HG02623 (cell line): ENCODE measurements at regions not wholly inside any gene's neighbourhood (a gene's known extent, or its start where the extent isn't known, plus 50 kb on each side); places are given as distances from the start of the nearest gene placed in this dataset.
"Not testable (repeated sequence)": the region's sequence is repeated elsewhere in the genome, so short reads cannot be mapped to it uniquely, and the experiment has no call there.

ENCODE experiments used
- ATAC-seq: cut with Tn5 transposase; IDR thresholded peaks from one replicate; pipeline ENCODE4 v1.9.1; 2021; ENCODE audit warnings: moderate library complexity; ENCODE audit not compliant: unreplicated experiment

DNA sequence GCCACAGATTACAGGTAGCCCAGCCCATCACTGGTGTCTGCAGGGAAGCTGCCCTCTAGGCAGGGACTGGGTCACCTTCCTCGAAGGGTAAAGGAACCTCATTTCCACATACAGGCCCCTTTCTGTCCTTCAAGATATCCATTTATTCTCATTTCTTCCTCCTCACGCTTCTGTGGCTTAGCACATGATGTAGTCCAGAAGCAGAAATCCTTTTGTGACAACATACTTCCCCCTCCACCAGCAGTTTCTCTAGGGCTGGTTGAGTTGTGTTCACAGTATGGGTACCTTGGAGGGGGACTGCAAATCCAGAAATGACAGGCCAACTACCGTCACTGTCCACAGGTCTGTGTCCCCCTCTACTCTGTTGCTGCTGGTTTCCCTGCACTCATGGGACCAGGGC, 364.9 kb downstream of the ANAPC1 start:
- ATAC-seq, result no peak

DNA sequence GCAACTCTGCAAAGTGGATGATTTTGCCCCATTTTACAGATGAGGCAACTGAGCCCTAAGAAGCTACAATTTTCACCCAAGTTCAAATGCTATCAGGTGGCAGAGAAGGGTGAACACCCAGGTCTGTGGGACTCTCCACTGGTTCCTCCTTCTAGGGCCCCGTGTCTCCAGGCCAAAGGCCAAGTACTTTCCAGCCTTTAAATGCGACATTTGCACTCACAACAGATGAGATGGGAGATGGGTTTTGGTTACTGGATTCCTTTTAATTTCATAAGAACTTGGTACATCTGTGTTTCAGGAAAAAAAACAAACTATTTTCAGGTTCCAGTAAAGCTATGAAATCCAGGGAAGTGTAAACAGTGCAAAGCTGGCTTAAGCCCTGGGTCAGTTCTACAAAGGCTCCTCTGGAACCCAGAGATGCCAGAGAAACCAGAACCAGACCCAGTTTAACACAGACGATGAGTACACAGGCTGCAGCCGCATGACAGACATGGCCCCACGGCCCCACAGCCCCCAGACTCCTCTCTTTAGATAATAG, 361.7 kb downstream of the ANAPC1 start:
- ATAC-seq, result no peak

DNA sequence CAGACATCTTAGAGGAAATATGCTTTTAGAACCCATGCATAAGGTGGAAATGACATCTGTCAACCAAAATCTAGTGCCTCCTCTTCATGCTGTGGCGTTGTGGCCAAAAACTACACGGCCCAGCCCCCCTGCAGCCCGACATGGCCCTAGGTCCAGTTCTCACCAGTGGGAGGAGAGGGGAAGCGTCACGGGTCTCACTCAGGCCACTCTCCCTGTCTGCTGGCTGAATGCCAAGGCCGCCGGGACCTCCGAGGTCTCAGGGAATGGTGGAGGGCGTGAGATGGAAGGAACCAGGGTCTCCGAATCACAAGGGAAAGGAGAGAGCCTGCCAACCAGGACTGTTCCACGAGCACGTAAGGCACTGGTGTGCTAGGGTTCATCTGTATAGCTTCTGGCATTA, 361.0 kb downstream of the ANAPC1 start:
- no peak for ATAC-seq

DNA sequence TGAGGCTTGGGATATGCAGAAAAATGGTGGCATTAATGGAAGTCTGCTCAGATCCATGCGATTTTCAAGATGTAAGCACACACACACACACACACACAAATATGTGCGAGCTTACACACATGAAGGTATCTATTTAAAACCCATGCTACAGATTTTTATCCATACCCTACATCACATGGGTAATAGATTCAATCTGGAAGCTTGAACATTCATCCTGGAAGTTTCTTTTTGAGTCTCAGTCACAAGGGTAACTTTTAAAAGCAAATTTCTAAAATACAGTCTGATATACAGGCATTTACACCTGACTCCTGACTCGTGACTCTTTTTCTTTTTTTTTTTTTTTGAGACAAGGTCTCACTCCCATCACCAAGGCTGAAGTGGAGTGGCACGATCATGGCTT, 359.0 kb downstream of the ANAPC1 start:
- not testable (repeated sequence) for ATAC-seq

DNA sequence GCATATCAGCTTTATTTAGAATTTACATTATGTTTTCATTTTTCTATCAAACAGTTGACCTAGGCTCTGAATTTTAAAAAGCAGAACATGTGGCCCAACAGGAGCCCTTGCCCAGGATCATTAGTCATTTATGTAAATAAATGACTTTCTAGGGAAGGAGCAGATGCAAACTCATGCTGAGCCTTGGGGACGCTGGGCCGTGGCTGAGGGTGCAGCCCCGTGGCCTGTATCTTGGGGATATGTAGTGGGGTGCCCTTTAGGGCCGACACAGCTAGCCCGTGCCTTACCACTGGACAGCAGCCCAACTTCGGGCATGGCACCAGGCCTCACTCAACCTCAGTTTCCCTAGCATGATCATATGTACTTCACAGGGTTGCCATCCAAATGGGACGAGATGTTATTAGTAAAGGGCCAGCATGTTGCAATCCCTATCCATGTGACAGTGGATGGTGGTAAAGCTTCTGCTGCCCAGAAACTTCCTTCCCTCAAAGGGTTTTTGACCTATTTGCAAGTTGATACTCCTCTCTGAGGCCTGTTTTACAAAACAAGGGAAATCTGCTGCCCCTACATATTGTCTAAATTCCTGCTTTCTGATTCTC, 357.9 kb downstream of the ANAPC1 start:
- not testable (repeated sequence) for ATAC-seq

DNA sequence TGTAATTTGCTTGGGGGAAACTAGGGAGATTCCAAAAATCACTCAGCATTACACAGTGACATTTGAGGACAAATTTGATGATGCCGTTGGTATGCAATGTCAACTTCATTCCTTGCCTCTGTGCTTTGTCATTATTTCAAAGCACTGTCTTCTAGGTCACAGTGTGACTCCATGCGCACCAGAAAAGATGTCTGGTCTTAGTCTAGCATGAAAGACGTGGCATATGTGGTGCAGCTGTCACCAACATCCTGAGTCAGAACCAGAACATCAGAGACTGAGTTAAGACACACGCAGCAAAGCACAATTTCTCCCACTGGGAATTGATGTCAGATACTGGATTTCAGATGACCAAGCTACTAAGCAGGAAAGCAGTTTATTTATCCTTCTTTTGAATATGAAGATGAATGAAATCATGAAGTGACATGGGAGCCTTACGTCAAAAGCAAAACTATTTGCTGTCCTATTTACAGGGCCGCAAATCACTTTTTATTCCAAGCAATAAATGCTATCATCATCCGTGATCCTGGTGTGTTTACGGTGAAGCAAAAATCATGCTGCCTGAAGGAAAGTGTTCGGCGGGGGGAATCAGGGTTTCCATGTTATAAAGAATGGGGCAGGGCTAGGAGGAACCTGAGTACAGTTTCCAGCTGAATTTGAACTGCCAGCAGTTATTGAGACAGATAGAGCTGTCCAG, 356.1 kb downstream of the ANAPC1 start:
- ATAC-seq, result not testable (repeated sequence)

DNA sequence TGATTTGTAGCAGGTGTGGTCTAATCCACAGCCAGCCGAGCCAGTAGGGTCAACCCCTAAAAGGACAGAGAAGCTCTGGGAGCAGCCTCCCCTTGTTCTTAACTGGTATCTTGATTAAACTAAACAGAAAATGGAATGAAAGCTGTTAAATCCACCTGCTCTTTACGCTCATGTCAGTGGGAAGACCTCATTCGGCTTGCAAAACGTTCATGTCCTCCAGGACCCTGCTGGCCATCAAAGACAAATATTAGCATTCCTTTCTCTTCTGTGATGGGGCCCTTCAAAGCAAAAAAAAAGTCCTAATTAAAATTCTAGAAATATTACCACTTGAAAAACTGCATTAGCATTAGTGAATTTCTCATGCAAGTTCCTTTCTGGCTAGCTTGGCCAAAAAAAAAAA, 355.0 kb downstream of the ANAPC1 start:
- ATAC-seq, result not testable (repeated sequence)

DNA sequence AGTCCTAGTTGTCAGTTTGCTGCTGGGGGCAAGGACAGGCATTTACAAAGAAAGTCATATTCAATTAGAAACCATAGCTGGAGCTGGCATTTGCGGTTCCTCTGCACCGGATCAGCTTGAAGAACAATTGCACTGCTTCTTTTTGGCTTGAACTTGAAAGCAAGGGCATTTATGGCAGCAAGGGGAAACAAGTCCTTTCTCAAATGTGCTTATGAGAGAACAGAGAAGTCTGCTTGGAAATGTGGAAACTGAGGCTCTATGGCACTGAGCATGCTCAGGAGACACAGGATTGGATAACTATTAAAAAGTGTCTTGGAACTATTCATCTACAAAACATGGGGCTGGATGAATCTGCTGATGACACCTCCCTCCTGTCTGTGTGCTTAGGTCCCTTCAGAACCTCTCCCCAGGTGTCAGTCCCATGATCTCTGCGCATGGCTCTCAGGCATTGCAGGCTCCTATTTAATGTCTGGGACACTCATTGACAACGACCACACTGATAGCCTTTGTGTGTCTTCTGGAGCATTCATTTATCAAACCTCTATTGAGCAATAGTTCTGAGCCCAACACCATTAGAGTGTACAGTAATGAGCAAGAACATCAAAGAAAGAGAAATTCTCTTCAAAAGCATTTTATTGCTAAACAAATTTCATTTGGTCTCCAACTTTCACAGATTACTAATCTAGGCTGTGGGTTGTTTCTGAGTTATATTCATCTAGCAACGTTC, 353.6 kb downstream of the ANAPC1 start:
- not testable (repeated sequence) for ATAC-seq

DNA sequence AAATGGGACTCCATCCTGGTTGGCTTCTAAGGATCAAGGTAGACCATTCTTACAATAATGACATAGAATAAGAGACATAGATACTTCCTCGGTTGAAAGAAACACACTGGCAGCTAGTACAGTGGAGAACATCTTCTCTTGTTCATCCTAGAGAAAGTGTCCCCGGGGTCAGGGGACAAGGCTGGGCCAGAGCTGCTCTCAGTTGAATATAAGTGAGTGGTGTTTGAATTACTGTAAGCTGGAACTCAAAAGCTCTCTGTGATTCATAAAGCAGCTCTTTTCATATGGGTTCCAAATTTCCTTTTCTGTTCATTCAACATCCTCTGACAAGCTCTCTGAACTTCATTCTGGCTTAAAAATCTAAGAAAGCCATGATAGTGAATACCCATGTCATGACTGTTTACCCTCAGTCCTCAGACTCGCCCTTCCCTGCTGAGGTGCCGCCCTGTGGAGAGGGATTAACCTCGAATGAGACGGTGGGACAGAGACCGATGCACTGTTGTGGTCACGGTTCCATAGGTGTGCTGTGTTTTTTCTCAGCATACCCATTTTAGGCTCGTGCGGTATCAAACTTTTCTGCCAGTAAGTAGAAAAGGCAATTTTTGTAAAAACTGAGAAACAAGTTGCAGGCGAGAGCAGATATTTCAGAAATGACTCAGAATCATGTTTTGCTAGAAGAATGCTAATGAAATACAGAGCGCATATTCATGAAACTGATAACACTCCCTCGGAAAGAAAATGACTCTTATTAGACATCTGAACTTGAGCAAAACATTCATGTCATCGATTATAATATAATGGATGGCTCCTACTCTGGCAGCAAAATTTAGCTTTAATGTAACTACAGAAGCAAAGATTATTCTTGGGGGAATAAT, 351.1 kb downstream of the ANAPC1 start:
- ATAC-seq, result not testable (repeated sequence)

DNA sequence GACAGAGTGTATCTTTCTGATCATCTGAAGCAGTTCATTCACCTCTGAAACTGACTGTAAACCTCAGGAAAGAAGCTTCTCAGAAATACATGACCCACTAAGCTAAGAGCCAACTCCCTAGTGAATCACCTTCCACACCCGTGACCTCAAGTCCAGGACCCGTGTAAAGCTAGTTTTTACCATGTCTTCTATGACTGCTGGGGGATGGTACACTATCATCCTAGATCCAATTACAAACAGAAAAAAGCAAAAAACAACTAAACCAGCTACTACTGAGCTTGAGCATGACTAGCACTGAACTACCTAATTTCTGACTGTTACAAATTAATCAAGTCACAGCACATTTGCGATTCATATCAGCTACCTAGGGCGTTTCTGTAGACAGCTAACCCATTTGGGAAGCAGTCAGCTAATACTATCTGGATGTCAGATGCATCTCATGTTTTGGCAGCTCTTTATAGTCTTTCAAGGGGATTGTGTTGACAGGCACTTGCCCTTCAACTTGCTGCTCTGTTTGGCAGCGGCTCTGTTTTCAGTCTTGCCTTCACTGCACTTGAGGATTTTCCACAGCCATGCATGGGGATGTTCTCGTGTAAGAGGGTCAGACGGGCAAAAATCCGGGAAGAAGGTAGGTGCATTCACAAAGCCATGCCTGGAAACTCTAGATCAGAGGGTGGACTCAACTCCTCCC, 350.3 kb downstream of the ANAPC1 start:
- ATAC-seq, result not testable (repeated sequence)

DNA sequence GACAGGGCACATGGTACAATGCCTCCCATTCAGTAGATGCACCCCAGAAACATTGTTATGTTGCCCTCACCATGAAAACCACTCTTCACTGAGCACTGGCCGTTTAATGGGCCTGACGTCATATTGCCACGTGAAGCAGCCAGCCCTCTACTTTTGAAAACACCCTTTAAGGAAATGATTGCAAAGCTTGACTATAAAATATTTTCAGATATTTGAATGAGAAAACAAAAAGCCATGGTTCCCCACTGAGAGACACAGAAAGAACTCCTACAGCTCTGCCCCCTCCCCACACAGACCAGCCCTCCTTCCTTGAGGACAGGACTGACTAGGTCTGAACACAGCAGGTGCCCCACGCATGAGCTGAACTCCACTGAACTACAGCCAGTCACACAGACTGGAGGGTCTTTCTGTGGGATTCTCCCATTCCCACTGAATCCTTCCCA, 349.1 kb downstream of the ANAPC1 start:
- no peak for ATAC-seq

DNA sequence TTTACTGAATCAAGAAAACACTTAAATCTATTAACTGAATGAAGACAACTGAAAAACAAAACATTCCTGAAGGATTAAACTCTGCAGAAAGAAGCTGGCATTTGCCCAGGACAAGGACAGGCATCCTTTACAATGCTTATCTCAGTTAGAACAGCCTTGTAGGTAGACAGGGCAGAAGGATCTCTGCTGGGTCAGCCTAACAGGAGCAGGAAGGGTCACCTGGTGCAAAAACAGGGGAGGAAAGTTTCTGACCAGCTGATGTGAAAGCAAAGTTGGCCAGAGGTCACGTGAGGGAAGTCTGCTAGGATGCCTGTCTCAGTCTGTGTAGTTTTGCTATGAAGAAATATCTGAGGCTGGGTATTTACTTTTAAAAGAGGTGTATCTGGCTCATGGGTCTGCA, 348.6 kb downstream of the ANAPC1 start:
- ATAC-seq, result no peak

DNA sequence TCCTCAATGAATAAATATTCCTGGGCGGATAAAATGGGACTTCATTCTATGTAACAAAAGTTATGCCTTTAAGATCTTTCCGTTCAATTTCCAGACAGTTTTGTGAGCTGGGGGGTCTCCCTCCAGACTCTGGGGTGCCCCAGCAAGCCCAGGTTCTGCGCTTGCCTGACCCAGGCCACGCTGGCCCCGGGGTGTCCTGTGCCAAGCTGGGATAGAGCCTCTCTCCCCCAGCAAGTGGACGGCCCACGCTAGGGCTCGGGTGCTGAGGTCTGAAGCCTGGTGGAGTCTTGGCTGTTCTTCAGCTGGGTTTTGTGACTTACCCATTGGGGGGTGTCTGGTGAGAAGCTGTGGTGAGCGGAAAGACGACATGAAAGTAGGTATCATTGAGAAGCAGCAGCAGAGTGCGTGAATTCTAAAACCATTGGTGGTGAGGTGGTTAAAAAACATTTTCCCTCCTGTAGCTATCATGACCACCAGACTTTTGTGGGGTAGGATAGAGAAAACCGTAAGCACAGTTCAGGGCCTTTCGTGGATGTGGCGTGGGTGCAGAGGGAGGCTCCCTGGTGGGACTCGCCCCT, 346.8 kb downstream of the ANAPC1 start:
- ATAC-seq, result no peak

DNA sequence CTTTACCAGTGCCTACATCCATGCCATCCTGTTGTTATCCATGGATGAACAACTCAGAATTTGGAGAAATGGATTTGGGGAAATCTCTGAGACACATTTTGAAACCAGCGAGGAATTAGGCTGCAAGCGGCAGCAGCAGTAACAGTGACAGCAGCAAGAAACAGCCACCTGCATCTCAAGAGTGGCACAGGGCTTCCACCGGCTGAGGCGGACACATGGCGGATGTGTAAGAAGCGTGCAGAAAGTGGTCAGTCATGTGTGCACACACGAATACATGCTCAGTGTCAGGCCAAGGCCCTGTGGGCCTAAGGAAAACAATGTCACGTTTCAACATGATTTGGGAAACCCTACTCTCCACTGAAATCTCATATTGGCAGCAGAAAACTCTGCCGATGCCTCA, 344.0 kb downstream of the ANAPC1 start:
- ATAC-seq, result not testable (repeated sequence)

DNA sequence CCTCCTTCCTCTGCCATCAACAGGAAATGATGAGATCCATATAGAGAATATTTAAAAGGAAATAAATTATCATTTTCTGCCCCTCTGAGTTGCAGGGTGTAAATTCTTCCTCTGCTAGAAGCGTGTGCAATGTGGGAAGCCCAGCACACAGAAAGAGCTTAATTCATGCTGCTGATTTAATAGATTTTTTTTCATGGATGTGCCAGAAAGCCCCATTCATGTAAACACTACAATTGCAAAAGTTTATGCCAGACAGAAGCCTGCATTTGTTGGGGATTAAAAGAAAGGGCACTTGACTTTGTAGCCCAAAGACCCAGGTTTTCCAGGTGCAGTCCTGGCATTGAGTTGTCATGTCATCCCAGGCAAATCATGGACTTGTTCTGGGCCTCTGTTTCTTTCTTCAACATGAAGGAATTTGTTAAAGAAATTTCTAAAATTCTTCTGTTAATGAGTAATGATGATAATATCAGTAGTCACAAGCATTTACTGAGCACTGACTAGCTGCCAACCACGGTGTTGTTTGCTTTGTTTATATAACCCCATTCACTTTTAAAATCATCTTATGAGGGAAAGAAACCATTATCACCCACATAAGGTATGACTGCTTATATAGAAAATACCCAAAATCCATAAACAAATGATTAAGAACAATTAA, 341.7 kb downstream of the ANAPC1 start:
- not testable (repeated sequence) for ATAC-seq

DNA sequence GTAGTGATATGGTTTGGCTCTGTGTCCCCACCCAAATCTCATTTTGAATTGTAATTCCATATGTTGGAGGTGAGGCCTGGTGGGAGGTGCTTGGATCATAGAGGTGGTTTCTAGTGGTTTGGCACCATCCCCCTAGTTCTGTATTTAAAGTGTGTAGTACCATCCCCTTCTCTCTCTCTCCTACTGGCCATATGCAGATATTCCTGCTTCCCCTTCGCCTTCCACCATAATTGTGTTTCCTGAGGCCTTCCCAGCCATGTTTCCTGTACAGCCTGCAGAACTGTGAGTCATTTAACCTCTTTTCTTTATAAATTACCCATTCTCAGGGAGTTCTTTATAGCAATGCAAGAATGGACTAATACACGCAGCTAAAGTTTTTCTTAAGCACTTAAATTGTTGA, 340.0 kb downstream of the ANAPC1 start:
- not testable (repeated sequence) for ATAC-seq

DNA sequence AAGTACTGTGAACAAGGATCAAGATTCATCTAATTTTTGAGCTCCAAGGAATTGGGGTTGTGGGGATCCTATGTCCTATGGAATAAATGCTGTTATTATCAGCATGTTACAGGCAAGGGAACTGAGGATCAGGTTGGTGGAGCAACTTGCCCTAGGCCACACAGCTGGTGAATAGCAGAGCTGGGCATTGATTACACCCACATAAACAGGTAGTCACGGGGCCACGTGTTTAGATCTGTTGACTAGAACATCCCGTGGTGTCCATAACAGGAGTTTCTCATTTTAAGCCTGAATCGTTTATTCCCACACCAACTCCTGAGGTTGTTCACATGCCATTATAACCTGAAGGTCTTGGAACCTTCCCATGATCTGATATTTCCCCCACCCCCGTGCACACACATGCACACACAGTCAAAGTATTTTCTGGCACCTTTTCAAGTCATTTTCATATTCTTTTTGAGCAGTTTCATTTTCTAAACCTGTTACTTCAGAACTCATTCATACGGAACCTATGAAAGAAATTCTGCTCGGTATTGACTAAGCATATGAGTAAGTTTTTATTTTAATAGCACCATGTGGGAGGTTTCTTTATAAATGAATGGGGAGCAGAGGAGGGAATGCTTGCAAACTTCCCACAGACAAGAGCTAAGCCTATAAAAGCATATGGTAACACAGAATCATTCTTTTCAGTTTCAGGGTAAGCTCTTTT, 338.1 kb downstream of the ANAPC1 start:
- not testable (repeated sequence) for ATAC-seq

DNA sequence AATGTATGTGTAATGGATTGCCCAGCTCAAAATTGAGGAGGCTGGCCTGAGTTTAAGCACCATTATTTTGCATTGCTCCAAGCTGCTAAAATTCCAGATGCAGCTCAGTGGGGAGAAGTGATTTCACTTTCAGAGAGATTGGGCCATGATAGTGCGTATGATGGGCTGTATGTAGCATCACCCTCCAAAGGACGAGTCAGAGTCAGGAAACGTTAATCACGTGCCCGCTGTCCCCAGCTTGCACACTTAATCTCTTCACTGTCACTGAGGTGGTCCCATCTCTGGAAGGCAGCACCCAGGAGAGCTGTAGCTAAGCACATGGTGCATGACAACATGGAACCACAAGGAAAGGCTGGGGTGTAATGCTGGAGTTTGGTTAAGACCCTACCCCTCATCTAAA, 337.4 kb downstream of the ANAPC1 start:
- not testable (repeated sequence) for ATAC-seq

DNA sequence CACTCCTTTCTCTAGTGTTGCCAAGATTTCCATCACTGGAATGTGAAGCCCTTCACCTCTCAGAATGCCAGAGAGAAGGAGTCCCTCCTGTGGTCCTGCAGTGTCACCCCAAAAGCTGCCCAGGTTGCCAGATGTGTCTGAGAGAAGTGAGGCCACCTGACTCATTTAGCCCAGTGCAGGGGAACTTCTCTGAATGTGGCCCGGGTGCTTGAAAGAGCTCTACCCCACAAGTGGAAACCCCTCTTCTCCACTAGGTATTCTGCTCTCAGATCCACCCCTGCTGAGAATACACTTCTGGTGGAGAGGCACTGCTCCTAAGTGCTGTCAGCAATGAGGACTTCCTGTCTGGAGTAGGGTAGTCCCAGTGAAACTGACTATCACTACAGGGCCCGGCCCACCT, 334.8 kb downstream of the ANAPC1 start:
- not testable (repeated sequence) for ATAC-seq
